NCI-H2107 (cell line): ENCODE measurements at regions not wholly inside any gene's neighbourhood (a gene's known extent, or its start where the extent isn't known, plus 50 kb on each side); places are given as distances from the start of the nearest gene placed in this dataset.

Experiments
- DNase-seq: peaks from one replicate; lab custom pipeline; 2025; lab: John Stamatoyannopoulos, UW

DNA sequence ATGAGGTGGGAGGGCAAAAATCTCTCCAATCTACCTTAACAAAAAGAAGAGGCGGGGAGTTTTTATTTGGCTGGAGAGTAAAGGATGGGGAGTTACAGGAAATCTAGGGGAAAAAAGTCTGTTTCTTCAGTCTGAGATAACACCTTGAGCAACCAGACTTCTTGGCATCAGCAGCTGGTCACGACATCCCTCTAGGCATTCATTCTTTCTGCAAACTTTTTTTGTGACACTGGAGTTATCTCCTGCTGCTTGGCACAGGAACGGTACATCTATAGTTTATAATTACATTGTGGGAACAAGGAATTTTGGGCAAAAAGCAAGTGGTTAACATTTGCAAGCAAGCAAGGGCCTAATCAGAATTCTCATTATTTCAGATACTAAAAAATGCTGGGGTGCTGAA, 50.6 kb upstream of the IFNGR1 start:
- DNase-seq = no peak

DNA sequence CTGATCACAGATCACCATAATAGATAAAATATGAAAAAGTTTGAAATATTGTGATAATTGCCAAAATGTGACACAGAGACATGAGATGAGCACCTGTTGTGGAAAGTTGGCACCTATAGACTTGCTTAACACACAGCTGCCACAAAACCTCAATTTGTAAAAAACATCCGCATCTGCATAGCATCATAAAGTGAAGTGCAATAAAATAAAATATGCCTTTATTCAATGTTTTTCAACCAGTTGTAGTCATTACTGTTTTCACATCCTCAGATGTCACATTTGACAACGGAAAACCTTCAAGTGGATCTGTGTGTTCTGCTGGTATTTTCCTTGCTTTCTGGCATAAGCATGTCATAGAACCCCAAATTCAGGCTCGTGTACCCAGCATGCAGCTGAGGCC, 50.2 kb upstream of the IFNGR1 start:
- DNase-seq = no peak
